ENCODE measurements at regions not wholly inside any gene's neighbourhood (a gene's known extent, or its start where the extent isn't known, plus 50 kb on each side); places are given as distances from the start of the nearest gene placed in this dataset.

GRCh38 chr2:20539776-20540586, 93.1 kb downstream of the RHOB start:
- DNase-seq (ENCODE audit: low read depth, low spot score): no peak

DNA sequence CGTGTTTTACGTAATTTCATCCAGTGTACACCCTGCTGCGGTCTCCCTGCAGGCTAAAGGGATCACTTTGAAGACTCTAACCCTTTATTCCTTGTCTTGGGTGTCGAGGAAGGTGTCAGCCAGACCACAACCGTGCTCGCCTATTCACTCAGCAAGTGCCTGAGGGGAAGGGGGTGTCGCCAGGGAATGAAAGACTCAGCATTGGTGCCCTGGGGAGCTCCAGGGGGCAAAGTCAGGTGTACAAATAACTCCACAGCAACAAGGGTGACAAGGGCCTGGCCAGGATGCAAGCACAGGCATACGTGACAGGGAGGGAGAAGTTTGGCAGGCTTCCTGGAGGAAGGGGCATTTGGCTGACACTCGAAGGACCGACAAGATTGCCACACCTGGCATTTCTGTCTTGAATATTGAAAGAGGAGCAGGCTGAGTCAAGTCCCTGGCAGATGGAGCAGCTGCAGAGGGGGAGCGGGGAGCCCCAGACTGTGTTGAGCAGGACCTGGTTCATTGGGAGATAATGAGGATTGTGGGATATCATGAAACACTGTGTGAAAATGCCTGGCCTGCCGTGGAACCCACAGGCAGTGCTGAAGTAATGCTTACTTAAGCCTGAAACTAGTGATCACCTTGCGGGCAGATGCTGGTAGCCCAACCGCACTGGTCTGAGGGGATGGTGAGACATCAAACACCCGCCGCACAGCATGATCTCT, 93.9 kb downstream of the RHOB start:
- no peak for DNase-seq (ENCODE audit: low read depth, low spot score)

DNA sequence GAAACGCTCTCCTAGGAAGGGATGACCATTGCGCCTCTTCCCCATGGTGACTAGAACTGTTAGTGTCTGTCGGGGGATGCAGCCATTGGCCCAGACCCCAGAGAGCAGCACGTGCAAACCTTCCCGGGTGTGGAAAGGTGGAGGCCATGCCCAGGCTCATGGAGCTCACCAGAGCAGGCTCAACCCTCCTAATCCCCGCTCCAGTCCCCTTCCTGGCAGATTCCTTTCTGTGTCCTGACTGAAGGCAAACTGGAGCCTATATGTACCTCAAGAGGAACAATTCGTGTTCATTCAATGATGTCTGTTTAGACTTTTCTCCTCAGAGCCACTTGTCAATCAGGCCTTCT, 94.4 kb downstream of the RHOB start:
- no peak for DNase-seq (ENCODE audit: low read depth, low spot score)

- no peak for DNase-seq (ENCODE audit: low read depth, low spot score)
These were observed 94.8 kb downstream of the RHOB start for GRCh38 chr2:20541651-20542050.

- DNase-seq (ENCODE audit: low read depth, low spot score): no peak
These were observed 95.4 kb downstream of the RHOB start for GRCh38 chr2:20542269-20542668.

- no peak for DNase-seq (ENCODE audit: low read depth, low spot score)
These were observed 96.0 kb downstream of the RHOB start for GRCh38 chr2:20542746-20543468.

DNA sequence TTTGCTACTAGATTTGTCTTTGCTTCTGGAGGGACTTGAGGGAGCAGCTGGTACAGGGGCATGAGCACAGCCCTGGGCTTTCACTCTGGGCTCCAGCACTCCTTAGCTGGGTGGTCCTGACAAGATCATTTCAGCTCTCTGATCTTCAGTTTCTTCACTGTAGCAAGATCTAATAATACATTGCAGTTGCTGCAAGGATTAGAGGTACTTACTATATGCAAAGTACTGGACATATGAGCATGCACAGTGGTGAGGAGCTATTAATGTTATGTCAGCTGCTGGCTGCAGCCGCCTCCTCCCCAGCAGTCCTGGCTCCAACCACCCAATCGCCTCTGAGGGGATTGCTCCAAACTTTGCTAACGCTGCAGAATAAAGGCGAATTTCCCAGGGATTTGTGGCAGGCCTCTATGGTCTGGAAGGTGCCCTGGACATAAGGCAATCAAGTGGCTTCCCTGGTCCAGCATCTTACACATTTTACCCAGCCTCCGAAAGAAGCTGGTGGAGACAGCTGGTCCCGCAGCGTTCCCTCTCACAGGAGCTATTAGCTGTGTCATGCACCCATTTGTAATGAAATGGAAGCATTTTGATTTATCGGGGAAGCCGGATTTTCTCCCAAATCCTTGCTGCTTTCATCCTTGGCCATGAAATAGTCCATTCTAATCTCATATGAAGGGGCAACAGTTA, 96.7 kb downstream of the RHOB start:
- DNase-seq (ENCODE audit: low read depth, low spot score): peak; percentile 47

GRCh38 chr2:20544153-20544747, 97.4 kb downstream of the RHOB start:
- DNase-seq (ENCODE audit: low read depth, low spot score): no peak

GRCh38 chr2:20549144-20549543, 101.8 kb downstream of the HS1BP3 start:
- DNase-seq (ENCODE audit: low read depth, low spot score): no peak

- DNase-seq (ENCODE audit: low read depth, low spot score): no peak
These were observed 101.1 kb downstream of the HS1BP3 start for GRCh38 chr2:20549691-20550348.

- no peak for DNase-seq (ENCODE audit: low read depth, low spot score)
These were observed 99.5 kb downstream of the HS1BP3 start for GRCh38 chr2:20551260-20551944.

DNA sequence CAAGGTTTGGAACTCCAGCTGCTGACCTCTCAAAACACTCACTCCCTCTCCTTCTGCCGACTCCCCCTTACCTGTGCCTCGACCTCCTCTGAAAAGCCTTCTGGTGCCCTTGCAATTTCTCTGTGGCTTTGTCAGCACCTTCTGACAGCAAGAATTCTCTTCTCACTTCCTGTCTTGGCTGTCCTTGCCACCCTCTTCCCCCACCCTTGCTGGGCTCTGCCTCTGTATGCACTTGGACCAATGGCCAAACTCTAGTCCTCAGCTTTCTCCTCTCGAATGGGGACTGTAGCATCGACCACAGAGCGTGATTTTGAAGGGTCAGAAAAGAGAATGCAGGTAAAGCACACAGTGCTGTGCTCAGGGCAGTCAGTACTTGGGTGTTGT, 99.0 kb downstream of the HS1BP3 start:
- DNase-seq (ENCODE audit: low read depth, low spot score): no peak

GRCh38 chr2:20552847-20553246, 98.1 kb downstream of the HS1BP3 start:
- no peak for DNase-seq (ENCODE audit: low read depth, low spot score)

GRCh38 chr2:20553580-20553979, 97.3 kb downstream of the HS1BP3 start:
- no peak for DNase-seq (ENCODE audit: low read depth, low spot score)

DNA sequence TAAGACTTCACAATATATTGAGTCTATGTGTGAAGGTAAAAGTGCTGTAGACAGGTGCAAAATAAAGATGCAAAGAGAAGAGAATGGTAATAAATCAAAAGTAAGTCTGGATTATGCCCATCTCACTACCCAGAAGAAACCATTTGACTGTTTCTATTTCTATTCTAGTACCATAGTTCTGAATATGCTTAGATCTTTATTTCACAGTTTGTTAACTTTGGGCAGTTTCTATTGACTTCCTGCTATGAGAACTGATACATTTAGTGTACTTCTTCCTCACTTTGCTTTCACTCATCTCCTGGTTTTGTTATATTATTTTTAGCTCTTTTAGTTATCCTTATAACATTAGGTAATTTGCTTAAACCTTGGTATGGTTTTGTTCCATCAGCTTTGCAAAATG, 94.9 kb downstream of the HS1BP3 start:
- DNase-seq (ENCODE audit: low read depth, low spot score): no peak

GRCh38 chr2:20556756-20557155, 94.1 kb downstream of the HS1BP3 start:
- DNase-seq (ENCODE audit: low read depth, low spot score): no peak

DNA sequence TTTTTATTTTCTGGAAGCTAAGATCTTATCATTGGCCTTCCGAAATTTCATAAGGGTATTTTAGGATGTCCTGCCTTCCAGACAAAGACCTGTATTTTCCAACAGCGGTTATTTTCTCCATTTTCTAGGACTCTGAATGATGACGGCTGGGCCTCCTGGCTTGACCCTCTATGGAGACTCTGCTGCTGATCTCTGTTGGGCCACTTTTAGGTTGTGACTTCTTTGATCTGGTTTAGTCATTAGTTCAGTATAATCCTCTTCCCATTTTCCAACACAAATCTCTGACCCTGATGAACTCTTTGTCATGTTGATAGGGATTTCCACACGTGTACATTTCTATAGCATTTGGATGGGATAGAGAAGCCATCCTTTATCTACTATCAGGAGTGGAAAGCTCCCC, 93.7 kb downstream of the HS1BP3 start:
- DNase-seq (ENCODE audit: low read depth, low spot score): no peak

DNA sequence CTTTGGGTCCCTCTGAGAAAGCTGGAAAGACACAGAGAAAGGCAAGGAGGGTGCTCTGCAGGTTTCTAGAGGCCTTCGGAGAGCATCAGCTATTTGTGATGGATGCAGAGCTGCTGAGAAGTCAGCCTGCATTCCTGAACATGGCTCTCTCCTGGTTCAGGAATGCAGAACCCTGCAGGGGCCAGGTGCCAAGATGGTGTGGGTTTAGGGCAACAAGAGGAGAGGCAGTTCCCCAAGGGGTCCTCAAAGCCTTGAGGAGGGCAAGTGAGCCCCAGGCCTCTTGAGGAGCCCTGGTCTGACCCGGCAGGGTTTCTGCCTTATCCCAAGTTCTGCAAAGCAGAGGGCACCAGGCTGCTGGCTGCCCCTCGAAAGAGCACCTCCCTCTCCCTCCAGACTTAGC, 93.3 kb downstream of the HS1BP3 start:
- DNase-seq (ENCODE audit: low read depth, low spot score): no peak

GRCh38 chr2:20558391-20559150, 92.3 kb downstream of the HS1BP3 start:
- DNase-seq (ENCODE audit: low read depth, low spot score): no peak

DNA sequence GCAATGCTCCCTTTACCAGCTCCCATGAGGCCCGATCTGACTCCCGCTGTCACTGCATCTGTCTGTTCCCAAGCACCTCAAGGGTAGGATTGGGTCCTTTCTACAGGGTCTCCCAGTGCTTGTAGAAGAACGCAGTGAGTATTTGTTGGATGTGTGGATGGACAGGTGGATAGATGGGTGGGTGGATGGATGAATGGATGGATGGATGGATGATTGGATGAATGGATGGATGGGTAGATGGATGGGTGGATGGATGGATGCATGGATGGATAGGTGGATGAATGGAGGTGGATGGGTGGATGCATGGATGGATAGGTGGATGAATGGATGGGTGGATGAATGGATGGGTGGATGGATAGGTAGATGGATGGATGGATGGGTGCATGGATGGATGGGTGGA, 91.6 kb downstream of the HS1BP3 start:
- no peak for DNase-seq (ENCODE audit: low read depth, low spot score)
